Astrocyte (in vitro differentiated cells and primary cell): ENCODE measurements at regions not wholly inside any gene's neighbourhood (a gene's known extent, or its start where the extent isn't known, plus 50 kb on each side); places are given as distances from the start of the nearest gene placed in this dataset.

Source experiments
- DNase-seq: peaks from one replicate; pipeline ENCODE4 v3.0.0-alpha.2; 2010; ENCODE audit warnings: low read depth
- FAIRE-seq: peaks from 2 replicates; lab custom pipeline; 2011; peaks lifted over from hg19 to GRCh38; lab: Jason Lieb, UNC
- H2AFZ ChIP-seq: 2 replicates; pipeline ENCODE4 v1.6.0; 2012; ENCODE audit warnings: low read depth, low read length, inconsistent platforms
- H3K27ac ChIP-seq: 2 replicates; pipeline ENCODE4 v1.5.1; 2011; ENCODE audit warnings: low read depth, low read length, inconsistent platforms
- H3K27me3 ChIP-seq: 2 replicates; pipeline ENCODE4 v1.6.0; 2011; ENCODE audit warnings: low read length, inconsistent platforms; ENCODE audit not compliant: insufficient read depth
- H3K36me3 ChIP-seq: 2 replicates; pipeline ENCODE4 v1.5.1; 2011; ENCODE audit warnings: low read length, inconsistent platforms; ENCODE audit not compliant: insufficient read depth
- H3K4me1 ChIP-seq: 2 replicates; pipeline ENCODE4 v1.5.1; 2011; ENCODE audit warnings: low read length, inconsistent platforms; ENCODE audit not compliant: insufficient read depth
- H3K4me2 ChIP-seq: 2 replicates; pipeline ENCODE4 v1.6.0; 2012; ENCODE audit warnings: low read length, inconsistent platforms
- H3K4me3 ChIP-seq: 2 replicates; pipeline ENCODE4 v1.5.1; 2011; ENCODE audit warnings: low read depth, mild to moderate bottlenecking, low read length, inconsistent platforms; ENCODE audit not compliant: insufficient read depth
- H3K79me2 ChIP-seq: 2 replicates; pipeline ENCODE4 v1.6.0; 2012; ENCODE audit warnings: mild to moderate bottlenecking, low read length, inconsistent platforms; ENCODE audit not compliant: insufficient read depth
- H3K9ac ChIP-seq: 2 replicates; pipeline ENCODE4 v1.6.0; 2012; ENCODE audit warnings: mild to moderate bottlenecking, low read length, inconsistent platforms
- H3K9me3 ChIP-seq: 2 replicates; pipeline ENCODE4 v1.5.1; 2012; ENCODE audit warnings: low read depth, mild to moderate bottlenecking, low read length, inconsistent platforms; ENCODE audit not compliant: insufficient read depth
- H4K20me1 ChIP-seq: 2 replicates; pipeline ENCODE4 v1.6.0; 2012; ENCODE audit warnings: low read length, inconsistent platforms; ENCODE audit not compliant: insufficient read depth
- H3K27ac Mint-ChIP-seq: one replicate; pipeline ENCODE4 v1.8.0; 2021; ENCODE audit warnings: mild to moderate bottlenecking, mixed read lengths; ENCODE audit not compliant: unreplicated experiment
- H3K27me3 Mint-ChIP-seq: one replicate; pipeline ENCODE4 v1.8.0; 2021; ENCODE audit warnings: low read depth, mixed read lengths; ENCODE audit not compliant: unreplicated experiment
- H3K36me3 Mint-ChIP-seq: one replicate; pipeline ENCODE4 v1.8.0; 2021; ENCODE audit warnings: low read depth, mixed read lengths; ENCODE audit not compliant: unreplicated experiment
- H3K4me1 Mint-ChIP-seq: one replicate; pipeline ENCODE4 v1.8.0; 2021; ENCODE audit warnings: low read depth, mixed read lengths; ENCODE audit not compliant: unreplicated experiment
- H3K4me3 Mint-ChIP-seq: one replicate; pipeline ENCODE4 v1.8.0; 2021; ENCODE audit warnings: mild to moderate bottlenecking, moderate library complexity, mixed read lengths; ENCODE audit not compliant: unreplicated experiment
- H3K9me3 Mint-ChIP-seq: one replicate; pipeline ENCODE4 v1.8.0; 2021; ENCODE audit warnings: mild to moderate bottlenecking, mixed read lengths; ENCODE audit not compliant: unreplicated experiment
- CTCF ChIP-seq: IDR thresholded peaks from 2 replicates; pipeline ENCODE4 v1.5.1; 2011; ENCODE audit warnings: low read depth, mild to moderate bottlenecking, inconsistent platforms, low read length, moderate library complexity; ENCODE audit not compliant: insufficient read depth
- EZH2 ChIP-seq: IDR thresholded peaks from 2 replicates; pipeline ENCODE4 v1.6.1; 2012; ENCODE audit warnings: mild to moderate bottlenecking, low read length, inconsistent platforms; ENCODE audit not compliant: insufficient read depth

- no peak for TF ChIP-seq CTCF
- TF ChIP-seq EZH2 = no peak
- no peak for DNase-seq
- no peaks in the 10 kb centered on the region for H3K36me3 Mint-ChIP-seq
- Histone ChIP-seq H3K79me2 (no peaks in the 10 kb centered on the region), H3K27me3 (peaks cover 3% of the 10 kb centered on the region), H3K36me3 (no peaks in the 10 kb centered on the region), H3K4me1 (no peaks in the 10 kb centered on the region), H3K4me2 (no peak overlapping the region), H3K27ac (no peak overlapping the region), H3K9me3 (no peaks in the 10 kb centered on the region), H2AFZ (no peak overlapping the region), H3K9ac (no peak overlapping the region), H4K20me1 (no peaks in the 10 kb centered on the region), H3K4me3 (no peak overlapping the region)
- no peak overlapping the region for H3K4me3 Mint-ChIP-seq
- H3K4me1 Mint-ChIP-seq = peaks cover 16% of the 10 kb centered on the region
- no peak overlapping the region for H3K27ac Mint-ChIP-seq
- peaks cover 8% of the 10 kb centered on the region for H3K27me3 Mint-ChIP-seq
- H3K9me3 Mint-ChIP-seq = peaks cover 15% of the 10 kb centered on the region
- FAIRE-seq = no peak
Measured at GRCh38 chr2:12199491-12200211, 453.2 kb downstream of the LPIN1 start.

- Histone ChIP-seq H3K79me2 (no peaks in the 10 kb centered on the region), H3K4me3 (no peak overlapping the region), H3K9ac (no peak overlapping the region), H3K4me2 (no peak overlapping the region), H3K9me3 (no peaks in the 10 kb centered on the region), H3K27ac (no peak overlapping the region), H3K27me3 (peaks cover 3% of the 10 kb centered on the region), H2AFZ (no peak overlapping the region), H3K36me3 (no peaks in the 10 kb centered on the region), H3K4me1 (no peaks in the 10 kb centered on the region), H4K20me1 (no peaks in the 10 kb centered on the region)
- Mint-ChIP-seq H3K27ac (no peak overlapping the region), H3K4me3 (no peak overlapping the region), H3K9me3 (peaks cover 22% of the 10 kb centered on the region), H3K4me1 (peaks cover 16% of the 10 kb centered on the region), H3K36me3 (no peaks in the 10 kb centered on the region), H3K27me3 (peaks cover 9% of the 10 kb centered on the region)
- FAIRE-seq (no peak), DNase-seq (no peak)
- TF ChIP-seq CTCF (no peak), EZH2 (no peak)
Measured at GRCh38 chr2:12201369-12201768, 454.9 kb downstream of the LPIN1 start.
